Heart left ventricle (tissue), 13 donors: ENCODE measurements at regions not wholly inside any gene's neighbourhood (a gene's known extent, or its start where the extent isn't known, plus 50 kb on each side); places are given as distances from the start of the nearest gene placed in this dataset.
A peak's percentile ranks its signal among the peaks of the same experiment; 100 is the strongest.

Source experiments
- POLR2A ChIP-seq, 2 donors: fragments of 450-650 bp; IDR thresholded peaks; one replicate each; pipeline ENCODE4 v1.6.1; 2017; ENCODE audit warnings: antibody characterized with exemption in 2 of 2, mild to moderate bottlenecking in 2 of 2, moderate library complexity in 2 of 2
- TF ChIP-seq, protein P1 (sequence below), 12 donors: fragments of 200-600 bp; sonication (generic) in 4 of 12; IDR thresholded peaks; one replicate each; pipeline versions ENCODE4 v1.5.0 to v1.8.0; 2018 to 2022; ENCODE audit warnings: antibody characterized with exemption in 12 of 12, mild to moderate bottlenecking in 5 of 12
- donor health status: ischemic (EF 13 %, LVEDD 7.1; RV severe dilation, severe dysfunction).
- donor health status: DM: no; HTN: yes; CAD: no.
- donor health status: DM: no; HTN: no; CAD: no.
- donor health status: ischemic (EF 25% LVEDD 6.9; RV normal size, moderate dysfunction).
- donor health status: ischemic (EF 25% LVEDD 5.7; RV mildly dilated, moderate dysfunction).
- donor health status: ischemic (EF 35%, LVEDD 5.7; RV mildly dilated, moderate dysfunction).
- donor health status: nonischemic (EF 11% LVEDD 7.7; RV severe dilation, severe dysfunction).
- donor health status: DM: yes; HTN: yes; CAD: no.
- donor health status: PGD.
- donor health status: ischemic (EF 29% LVEDD 5.4; RV normal size, mild dysfunction).
- donor health status: nonischemic (EF 23%, LVEDD 6.1; RV moderate dilation, normal function).

DNA sequence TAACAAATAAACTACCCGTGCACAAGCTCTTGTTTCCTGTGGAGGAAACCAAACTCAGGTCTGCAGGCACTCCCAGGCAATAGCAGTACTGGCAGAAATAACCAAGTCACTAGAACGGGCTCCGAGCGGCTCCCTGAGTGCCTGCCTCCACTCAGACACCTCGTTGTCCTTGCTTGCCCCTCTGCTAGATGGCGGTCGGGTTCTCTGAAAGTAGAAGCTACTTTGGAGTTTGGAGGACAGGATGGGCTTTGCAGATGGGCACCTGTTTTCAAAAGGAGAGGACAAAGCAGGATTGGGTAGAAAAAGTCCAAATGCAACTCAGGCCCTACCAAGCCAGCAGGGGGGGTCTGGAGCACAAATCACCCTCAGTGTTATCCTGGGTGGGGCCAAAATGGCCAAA lies 136.4 kb downstream of the LRRC30 start:
- no peak for TF ChIP-seq POLR2A (IDR thresholded peaks at IDR 0.05)
- TF ChIP-seq, protein P1, sequence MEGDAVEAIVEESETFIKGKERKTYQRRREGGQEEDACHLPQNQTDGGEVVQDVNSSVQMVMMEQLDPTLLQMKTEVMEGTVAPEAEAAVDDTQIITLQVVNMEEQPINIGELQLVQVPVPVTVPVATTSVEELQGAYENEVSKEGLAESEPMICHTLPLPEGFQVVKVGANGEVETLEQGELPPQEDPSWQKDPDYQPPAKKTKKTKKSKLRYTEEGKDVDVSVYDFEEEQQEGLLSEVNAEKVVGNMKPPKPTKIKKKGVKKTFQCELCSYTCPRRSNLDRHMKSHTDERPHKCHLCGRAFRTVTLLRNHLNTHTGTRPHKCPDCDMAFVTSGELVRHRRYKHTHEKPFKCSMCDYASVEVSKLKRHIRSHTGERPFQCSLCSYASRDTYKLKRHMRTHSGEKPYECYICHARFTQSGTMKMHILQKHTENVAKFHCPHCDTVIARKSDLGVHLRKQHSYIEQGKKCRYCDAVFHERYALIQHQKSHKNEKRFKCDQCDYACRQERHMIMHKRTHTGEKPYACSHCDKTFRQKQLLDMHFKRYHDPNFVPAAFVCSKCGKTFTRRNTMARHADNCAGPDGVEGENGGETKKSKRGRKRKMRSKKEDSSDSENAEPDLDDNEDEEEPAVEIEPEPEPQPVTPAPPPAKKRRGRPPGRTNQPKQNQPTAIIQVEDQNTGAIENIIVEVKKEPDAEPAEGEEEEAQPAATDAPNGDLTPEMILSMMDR (IDR thresholded peaks at IDR 0.05) = peak in 6 of 12 donors; percentile 5 to 29 (median 15)
